GM21528 (cell line): ENCODE measurements at regions not wholly inside any gene's neighbourhood (a gene's known extent, or its start where the extent isn't known, plus 50 kb on each side); places are given as distances from the start of the nearest gene placed in this dataset.
"Not testable (repeated sequence)": the region's sequence is repeated elsewhere in the genome, so short reads cannot be mapped to it uniquely, and the experiment has no call there.

Source experiments
- ATAC-seq: cut with Tn5 transposase; IDR thresholded peaks from one replicate; pipeline ENCODE4 v1.9.1; 2021; ENCODE audit warnings: mild to moderate bottlenecking, moderate library complexity; ENCODE audit not compliant: unreplicated experiment, low FRiP score

DNA sequence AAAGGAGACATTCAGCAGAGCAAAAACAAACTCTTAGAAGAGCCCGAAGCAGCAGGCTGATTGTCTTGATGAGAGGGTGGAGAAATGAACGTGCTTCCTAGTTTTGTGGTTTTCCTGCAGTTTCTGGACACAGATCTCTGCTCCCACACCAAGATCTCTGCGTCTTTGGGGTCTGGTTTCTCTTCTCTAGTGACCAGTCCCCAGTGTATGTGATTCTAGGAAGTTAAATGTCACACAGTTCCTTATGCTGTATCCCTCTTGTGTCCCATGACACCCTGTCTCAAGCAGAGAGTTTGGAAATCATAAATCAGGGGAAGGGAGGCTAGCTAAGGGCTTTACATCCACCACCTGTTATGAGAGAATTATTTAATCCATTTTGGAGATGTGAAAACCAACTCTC lies 55.4 kb upstream of the KLF14 start:
- ATAC-seq = no peak

DNA sequence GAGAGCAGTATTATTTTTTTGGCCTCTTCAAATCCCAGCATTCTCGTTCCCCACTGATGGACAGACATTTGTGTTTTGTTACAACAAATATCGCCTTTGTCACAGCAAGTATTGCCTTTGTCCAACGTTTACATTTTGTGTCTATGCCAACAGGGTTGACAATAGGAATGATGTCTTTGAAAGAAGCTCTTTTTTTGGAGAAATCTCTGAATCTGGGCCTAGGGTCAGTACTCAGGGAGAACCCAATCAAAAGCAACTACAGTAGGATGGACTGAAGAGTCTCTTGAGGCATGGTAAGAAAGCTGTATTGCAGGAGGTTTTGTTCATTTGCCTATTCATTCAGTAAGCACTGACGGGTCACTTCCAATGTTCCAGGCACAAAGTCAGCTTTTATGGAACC lies 57.7 kb upstream of the KLF14 start:
- no peak for ATAC-seq

- ATAC-seq = no peak
These were observed 60.0 kb upstream of the KLF14 start for GRCh38 chr7:130793855-130794618.

- no peak for ATAC-seq
These were observed 60.6 kb upstream of the KLF14 start for GRCh38 chr7:130794619-130794922.

DNA sequence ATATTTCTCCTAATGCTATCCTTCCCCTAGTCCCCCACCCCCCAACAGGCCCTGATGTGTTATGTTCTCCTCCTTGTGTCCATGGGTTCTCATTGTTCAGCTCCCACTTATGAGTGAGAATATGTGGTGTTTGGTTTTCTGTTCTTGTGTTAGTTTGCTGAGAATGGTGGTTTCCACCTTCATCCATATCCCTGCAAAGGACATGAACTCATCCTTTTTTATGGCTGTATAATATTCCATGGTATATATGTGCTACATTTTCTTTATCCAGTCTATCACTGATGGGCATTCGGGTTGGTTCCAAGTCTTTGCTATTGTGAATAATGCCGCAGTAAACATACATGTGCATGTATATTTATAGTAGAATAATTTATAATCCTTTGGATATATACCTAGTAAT lies 62.4 kb upstream of the KLF14 start:
- ATAC-seq = not testable (repeated sequence)

DNA sequence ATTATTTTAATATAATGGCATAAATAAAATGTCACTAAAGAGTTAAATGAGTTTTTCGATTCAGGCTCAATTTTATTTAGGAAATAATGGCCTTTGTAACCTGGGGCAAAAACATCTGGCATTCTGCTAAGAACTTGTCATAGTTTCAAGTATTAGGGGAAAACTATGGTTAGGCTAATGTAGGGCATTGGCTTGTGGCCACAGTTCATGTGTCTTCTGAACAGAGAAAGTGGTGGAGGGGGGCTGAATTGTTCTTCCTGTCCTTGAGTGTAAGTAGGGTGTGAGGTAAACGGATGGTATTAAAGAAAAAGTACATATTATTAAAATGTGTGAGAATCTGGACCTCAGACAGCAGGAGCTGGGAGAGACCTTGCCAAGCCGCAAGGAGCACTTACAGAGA lies 69.1 kb upstream of the KLF14 start:
- no peak for ATAC-seq

GRCh38 chr7:130804220-130804619 lies 70.2 kb upstream of the KLF14 start:
- ATAC-seq = no peak

- ATAC-seq = not testable (repeated sequence)
These were observed 78.8 kb upstream of the KLF14 start for GRCh38 chr7:130812819-130813218.

- ATAC-seq = no peak
These were observed 80.8 kb upstream of the KLF14 start for GRCh38 chr7:130814778-130815335.

DNA sequence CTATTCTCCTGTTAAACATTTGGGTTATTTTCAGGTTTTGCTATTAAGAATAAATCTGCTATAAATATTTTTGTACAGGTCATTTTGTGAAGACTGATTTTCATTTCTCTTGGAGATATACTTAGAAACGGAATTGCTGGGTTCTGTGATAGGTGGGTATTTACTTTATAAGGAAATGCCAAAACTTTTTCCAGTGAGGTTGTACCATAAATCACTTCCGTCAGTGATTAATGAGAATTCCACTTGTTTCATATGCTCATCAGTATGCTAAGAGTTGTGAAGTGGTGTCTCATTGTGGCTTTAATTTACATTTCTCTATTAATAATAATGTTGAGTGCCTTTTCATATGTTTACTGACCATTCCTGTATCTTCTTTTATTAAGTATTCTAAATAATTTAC lies 84.0 kb upstream of the KLF14 start:
- ATAC-seq = no peak

DNA sequence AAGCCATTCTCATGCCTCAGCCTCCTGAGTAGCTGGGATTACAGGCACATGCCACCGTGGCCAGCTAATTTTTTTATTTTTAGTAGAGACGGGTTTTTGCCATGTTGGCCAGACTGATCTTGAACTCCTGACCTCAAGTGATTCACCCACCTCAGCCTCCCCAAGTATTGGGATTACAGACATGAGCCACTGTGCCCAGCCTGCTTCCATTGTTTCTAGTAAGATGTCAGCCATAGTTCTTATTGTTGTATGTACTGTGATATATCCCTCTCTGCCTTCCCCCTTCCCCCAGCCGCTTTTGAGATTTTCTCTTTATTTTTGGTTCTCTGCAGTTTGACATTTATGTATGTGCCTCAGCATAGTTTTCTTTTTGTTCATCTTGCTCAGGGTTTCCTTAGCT lies 87.9 kb upstream of the KLF14 start:
- no peak for ATAC-seq

GRCh38 chr7:130822642-130823041 lies 88.6 kb upstream of the KLF14 start:
- no peak for ATAC-seq

DNA sequence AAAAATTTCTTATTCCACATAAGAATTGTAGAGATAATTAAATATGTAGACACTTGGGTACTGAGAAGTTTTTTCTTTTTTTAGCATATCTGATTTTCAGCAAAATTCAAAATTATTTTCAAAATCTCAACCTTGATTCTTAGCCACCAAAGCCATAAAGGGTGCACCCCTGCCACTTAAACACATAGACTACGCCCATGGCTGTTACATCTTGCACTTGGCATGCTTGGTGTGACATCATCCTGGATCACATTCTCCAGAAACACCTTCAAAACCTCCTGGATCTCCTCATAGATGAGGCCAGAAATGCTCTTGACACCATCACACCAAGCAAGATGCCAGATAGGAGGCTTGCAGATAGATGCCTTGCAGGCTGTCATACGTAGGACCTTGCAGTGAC lies 89.1 kb upstream of the KLF14 start:
- ATAC-seq = no peak

DNA sequence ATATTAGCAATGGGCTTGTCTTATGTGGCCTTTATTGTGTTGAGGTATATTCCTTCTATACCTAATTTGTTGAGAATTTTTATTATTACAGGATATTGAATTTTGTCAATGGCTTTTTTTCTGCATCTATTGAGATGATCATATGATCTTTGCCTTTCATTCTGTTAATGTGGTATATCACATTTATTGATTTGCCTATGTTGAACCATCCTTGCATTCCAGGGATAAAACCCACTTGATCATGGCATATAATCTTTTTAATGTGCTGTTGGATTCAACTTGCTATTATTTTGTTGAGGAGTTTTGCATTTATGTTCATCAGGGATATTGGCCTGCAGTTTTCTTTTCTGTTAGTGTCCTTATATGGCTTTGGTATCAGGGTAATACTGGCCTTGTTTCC lies 91.8 kb upstream of the KLF14 start:
- ATAC-seq = no peak

DNA sequence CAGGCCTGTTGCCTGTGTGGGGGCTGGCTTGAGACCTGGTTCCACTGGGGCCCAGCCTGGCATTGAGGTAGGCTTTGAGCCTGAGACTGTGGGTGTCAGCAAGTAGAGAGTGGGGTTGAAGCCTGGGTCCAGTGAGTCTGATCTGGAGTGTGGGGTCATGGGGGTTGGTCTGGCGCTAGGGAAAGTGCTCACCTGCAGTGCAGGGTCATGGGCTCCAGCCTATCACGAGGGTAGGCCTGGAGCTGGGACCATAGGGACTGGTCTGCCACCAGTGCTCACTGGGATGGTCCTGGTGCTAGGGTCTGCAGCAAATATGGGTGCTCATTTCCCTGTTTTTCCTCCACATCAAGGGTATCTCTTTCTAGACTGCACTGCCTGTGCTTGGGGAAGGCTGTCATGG lies 95.4 kb upstream of the KLF14 start:
- ATAC-seq = no peak

GRCh38 chr7:130831322-130831721 lies 97.3 kb upstream of the KLF14 start:
- ATAC-seq = no peak

- no peak for ATAC-seq
These were observed 97.9 kb upstream of the KLF14 start for GRCh38 chr7:130831817-130832481.

- no peak for ATAC-seq
These were observed 104.7 kb upstream of the KLF14 start for GRCh38 chr7:130838738-130839137.

- no peak for ATAC-seq
These were observed 106.6 kb upstream of the KLF14 start for GRCh38 chr7:130840599-130840998.

DNA sequence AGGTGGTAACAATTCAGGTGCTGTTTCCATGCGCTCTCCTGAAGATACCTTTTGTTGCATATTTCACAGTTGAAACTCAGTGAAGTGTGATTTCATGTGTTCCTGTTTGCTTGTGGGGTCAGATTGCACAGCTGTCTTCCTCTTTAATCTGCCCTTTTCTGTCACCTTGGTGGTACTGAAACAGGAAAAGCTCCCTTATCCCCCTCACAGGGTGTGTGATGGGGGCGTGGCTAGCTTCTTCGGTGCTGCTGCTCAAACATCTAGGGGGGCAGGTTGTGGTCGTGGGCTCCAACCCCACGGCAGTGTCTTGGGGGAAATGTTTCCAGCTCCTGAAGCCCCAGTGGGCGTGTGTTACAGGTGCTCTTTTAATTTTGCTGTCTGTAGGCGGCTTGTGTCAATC lies 107.4 kb upstream of the KLF14 start:
- no peak for ATAC-seq

GRCh38 chr7:130843703-130844102 lies 109.7 kb upstream of the KLF14 start:
- no peak for ATAC-seq
